AML-193 (cell line): ENCODE measurements at regions not wholly inside any gene's neighbourhood (a gene's known extent, or its start where the extent isn't known, plus 50 kb on each side); places are given as distances from the start of the nearest gene placed in this dataset.
"Not testable (repeated sequence)": the region's sequence is repeated elsewhere in the genome, so short reads cannot be mapped to it uniquely, and the experiment has no call there.

Experiments
- DNase-seq, 2 experiments: peaks; one replicate each; lab custom pipeline; 2025; lab: John Stamatoyannopoulos, UW

- DNase-seq = no peak
These were observed 440.4 kb upstream of the CDH20 start for GRCh38 chr18:60892855-60893254.

DNA sequence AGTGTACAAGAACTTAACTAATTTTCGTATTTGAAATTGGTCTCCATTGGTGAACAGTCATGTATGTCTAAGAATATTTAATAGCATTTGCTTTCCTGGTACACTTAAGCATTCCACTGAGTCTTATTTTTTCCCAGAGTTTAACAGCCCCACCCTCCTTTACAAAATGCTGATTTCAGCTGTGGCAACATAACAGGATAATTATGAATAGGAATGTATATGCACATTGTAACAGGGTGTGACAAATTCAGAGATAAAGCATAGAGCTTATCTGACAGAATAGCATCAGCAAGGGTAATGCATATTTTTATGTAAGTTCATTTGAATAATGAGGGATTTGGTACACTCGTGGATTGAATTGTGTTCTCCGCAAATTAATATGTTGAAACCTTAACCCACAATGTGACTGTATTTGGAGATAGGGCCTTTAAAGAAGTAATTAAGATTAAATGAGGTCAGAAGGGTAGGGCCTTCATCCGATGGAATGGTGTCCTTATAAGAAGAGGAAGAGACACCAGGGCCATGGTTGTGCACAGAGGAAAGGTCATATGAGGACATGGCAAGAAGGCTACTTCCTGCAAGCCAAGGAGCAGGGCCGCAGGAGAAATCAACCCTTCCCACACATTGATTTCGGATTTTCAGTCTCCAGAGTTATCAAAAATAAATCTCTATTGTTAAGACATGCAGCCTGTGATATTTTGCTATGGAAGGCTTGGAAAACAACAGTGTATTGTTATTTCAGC, 439.7 kb upstream of the CDH20 start:
- DNase-seq = no peak

DNA sequence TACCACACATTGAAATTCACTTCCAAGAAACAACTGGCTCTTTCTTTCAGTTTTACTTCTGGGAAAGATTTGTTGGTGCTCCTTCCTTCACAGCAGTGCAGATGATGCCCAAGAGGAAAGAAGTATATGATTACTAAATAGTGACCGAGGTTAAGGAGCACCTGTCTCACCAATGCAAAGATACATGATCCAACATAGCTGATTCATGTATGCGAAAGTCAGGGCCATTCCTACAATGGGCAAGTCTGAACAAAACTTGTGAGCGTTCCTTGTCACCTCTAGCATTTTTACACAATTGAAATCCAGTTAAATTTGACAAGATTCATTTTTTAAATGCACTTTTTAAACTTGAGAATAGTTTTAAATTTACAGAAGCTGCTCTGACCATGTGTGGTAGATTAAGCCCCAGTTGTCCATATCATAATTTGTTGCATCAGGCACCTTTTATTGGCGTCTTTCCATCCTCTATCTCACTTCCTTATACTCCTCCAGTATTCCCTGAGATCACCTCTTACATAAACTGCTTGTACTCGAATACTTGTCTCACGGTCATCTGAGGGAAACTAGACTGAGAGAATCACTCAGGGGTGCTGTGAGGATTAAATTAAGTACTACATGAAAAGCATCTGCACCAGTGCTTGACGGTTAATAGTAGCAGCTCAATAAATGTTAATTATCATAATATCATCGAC, 438.8 kb upstream of the CDH20 start:
- no peak for DNase-seq

DNA sequence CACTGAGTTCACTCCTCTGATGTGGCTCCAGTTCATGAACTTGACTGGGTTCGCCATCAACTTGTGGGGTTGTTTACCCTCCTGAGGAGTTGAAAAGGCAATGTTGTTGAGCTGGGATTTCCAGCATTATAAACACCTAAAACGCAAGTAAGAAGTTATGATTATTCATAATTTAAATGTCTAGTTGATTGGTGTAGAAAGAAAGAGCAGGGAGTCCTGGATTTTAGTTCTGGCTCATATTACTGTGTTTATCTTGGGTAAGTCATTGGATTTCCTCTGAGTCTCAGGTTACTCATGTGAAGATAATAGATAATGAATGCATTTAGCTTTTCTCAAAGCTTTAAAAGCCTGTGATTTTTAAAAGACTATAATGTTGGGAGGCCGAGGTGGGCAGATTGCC, 438.0 kb upstream of the CDH20 start:
- no peak for DNase-seq

DNA sequence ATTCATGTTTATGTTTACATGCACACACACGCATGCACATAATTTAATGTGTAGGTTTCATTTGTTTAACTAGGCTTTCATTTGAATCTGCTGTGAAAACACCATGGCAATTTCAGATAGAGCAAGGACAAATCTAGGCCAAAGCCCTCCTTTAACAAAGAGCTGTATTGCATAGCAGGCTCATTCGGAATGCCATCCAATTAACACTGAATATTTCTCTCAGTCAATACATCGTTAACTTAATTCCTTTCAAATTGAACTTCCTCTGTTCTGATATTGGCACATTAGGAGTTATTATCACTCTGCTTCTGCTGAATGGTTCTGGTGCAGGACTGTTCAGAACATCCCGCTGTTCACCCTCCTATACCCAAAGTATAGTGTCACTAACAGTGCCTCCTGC, 435.1 kb upstream of the CDH20 start:
- no peak for DNase-seq

- DNase-seq = no peak
These were observed 427.5 kb upstream of the CDH20 start for GRCh38 chr18:60905699-60906098.

DNA sequence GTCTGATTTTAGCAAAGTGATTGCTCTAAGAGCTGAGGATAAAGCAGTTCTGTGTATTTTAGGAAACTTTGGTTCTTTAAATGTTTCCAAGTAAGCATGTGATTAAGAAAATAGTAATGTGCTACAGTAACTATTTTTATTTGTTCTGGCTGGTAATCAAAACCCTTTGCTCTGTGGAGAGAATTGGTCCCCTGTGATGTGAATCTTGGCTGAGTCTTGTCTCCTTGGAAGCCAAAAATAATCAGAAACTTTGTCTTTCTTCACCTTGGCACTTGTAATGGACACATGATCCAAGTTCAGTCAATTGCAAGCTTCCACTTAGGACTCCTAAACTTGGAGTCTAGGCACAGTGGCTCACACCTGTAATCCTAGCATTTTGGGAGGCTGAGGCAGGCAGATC, 422.7 kb upstream of the CDH20 start:
- DNase-seq = no peak

GRCh38 chr18:60911504-60911903, 421.7 kb upstream of the CDH20 start:
- no peak for DNase-seq

- DNase-seq = no peak
These were observed 418.1 kb upstream of the CDH20 start for GRCh38 chr18:60915160-60915559.

- not testable (repeated sequence) for DNase-seq
These were observed 414.4 kb upstream of the CDH20 start for GRCh38 chr18:60918862-60919261.

GRCh38 chr18:60925892-60926291, 407.3 kb upstream of the CDH20 start:
- no peak for DNase-seq

GRCh38 chr18:60929966-60930365, 403.3 kb upstream of the CDH20 start:
- no peak for DNase-seq

GRCh38 chr18:60935041-60935910, 398.0 kb upstream of the CDH20 start:
- no peak for DNase-seq

DNA sequence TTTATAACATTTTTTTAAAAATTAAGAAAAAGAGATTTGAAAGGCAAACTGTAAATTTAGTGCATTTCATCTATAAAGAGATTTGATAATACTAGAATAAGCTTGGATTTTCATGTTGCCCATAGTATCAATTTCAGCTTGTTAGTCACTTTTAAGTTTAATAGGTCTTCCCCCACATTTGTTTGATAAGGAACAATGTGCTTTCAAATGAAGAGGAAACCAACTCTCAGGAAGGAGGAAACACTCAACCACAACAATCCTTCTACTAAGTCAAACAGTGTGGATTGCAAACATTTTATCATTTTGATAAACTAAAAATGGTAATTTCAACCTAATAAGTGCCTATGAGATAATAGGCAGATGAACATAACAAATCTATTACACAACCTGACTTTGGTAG, 397.1 kb upstream of the CDH20 start:
- no peak for DNase-seq

DNA sequence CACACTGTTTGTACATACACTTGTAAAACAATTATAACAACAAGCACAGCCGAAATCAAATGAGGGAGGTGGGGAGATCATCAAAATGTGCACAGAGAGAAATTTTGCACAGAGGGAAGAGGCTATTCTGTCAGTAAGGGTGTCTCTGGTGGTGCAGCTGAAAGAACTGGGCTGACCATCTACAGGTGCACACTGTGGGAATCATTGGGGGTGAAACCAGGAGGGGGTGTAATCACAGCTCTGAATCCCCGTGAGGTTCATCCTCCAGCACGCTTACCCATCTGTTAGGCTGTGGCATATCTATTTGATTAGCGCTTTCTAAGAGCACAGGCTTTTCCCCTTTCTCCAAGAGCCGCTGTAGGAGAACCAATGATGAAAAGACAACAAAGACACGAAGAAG, 389.9 kb upstream of the CDH20 start:
- DNase-seq = no peak

DNA sequence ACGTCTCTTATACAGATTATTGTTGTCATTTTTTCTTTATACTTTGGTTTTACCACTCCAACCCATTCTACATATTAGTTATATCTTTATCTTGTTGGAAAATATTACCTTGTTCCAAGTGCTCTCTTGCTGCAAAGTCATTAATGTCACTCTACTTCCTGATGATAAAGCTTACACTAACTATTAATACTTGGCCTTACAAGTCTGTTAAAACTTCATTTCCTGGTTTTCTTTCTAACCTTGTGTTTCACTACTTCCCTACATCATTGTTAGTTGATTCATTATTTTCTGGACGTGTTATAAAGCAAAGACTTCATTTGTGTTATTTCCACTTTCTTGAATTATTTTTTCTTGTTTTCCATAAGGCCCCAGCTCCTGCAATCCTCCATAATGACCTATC, 382.6 kb upstream of the CDH20 start:
- DNase-seq = no peak

GRCh38 chr18:60951091-60951490, 382.1 kb upstream of the CDH20 start:
- no peak for DNase-seq

GRCh38 chr18:60962625-60963024, 370.6 kb upstream of the CDH20 start:
- DNase-seq = no peak

- no peak for DNase-seq
These were observed 367.4 kb upstream of the CDH20 start for GRCh38 chr18:60965856-60966255.

GRCh38 chr18:60966876-60967275, 366.4 kb upstream of the CDH20 start:
- DNase-seq = no peak

DNA sequence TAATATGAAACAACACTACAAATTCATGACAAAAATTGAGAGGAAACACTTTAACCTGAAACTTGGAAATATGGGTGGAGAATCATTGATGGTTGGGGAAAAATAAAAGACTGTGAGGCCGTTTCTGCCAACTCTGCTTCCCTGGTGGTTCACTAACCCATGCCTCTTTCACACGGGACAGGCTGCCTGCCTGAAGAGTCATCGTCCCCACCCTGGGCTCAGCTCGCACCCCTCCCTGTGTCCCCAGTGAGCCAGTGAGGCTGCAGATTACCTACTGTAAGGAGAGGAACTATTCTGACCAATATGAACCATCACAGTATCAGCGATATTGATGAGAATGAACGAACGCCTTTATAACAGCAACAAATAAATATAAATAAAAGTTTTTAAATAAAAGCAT, 357.8 kb upstream of the CDH20 start:
- no peak for DNase-seq

GRCh38 chr18:60976976-60977375, 356.3 kb upstream of the CDH20 start:
- no peak for DNase-seq

GRCh38 chr18:60978338-60978737, 354.9 kb upstream of the CDH20 start:
- DNase-seq = no peak
